H9 (cell line): ENCODE measurements at regions not wholly inside any gene's neighbourhood (a gene's known extent, or its start where the extent isn't known, plus 50 kb on each side); places are given as distances from the start of the nearest gene placed in this dataset.

ENCODE experiments used
- DNase-seq: peaks from one replicate; pipeline ENCODE4 v3.0.0-alpha.2; 2017
- H2AFZ ChIP-seq: one replicate; pipeline ENCODE4 v1.6.1; 2013; ENCODE audit warnings: mild to moderate bottlenecking, low read length, control low read depth, moderate library complexity
- H2AK5ac ChIP-seq: 2 replicates; pipeline ENCODE4 v1.6.1; 2013; ENCODE audit warnings: low read length, control low read depth, mixed read lengths; ENCODE audit not compliant: insufficient read length
- H2BK120ac ChIP-seq: one replicate; pipeline ENCODE4 v1.6.1; 2013; ENCODE audit warnings: low read depth, mild to moderate bottlenecking, low read length, control low read depth, inconsistent platforms; ENCODE audit not compliant: poor library complexity, severe bottlenecking
- H2BK12ac ChIP-seq: 2 replicates; pipeline ENCODE4 v1.6.1; 2013; ENCODE audit warnings: low read length, control low read depth, mixed read lengths, low read depth; ENCODE audit not compliant: insufficient read length
- H2BK15ac ChIP-seq: 2 replicates; pipeline ENCODE4 v1.6.1; 2013; ENCODE audit warnings: low read depth, low read length, control low read depth
- H2BK20ac ChIP-seq: one replicate; pipeline ENCODE4 v1.6.1; 2013; ENCODE audit warnings: low read depth, mild to moderate bottlenecking, low read length, control low read depth, inconsistent platforms; ENCODE audit not compliant: poor library complexity, severe bottlenecking
- H2BK5ac ChIP-seq: 2 replicates; pipeline ENCODE4 v1.6.1; 2013; ENCODE audit warnings: low read length, control low read depth, mixed read lengths; ENCODE audit not compliant: insufficient read length
- H3K14ac ChIP-seq: 2 replicates; pipeline ENCODE4 v1.6.1; 2013; ENCODE audit warnings: low read length, control low read depth; ENCODE audit not compliant: insufficient read depth
- H3K18ac ChIP-seq: 2 replicates; pipeline ENCODE4 v1.6.1; 2013; ENCODE audit warnings: low read depth, mild to moderate bottlenecking, mixed read lengths, low read length, control low read depth; ENCODE audit not compliant: insufficient read length
- H3K23ac ChIP-seq: 2 replicates; pipeline ENCODE4 v1.6.1; 2013; ENCODE audit warnings: low read length, control low read depth, mixed read lengths, low read depth; ENCODE audit not compliant: insufficient read length
- H3K23me2 ChIP-seq: 2 replicates; pipeline ENCODE4 v1.6.1; 2013; ENCODE audit warnings: low read depth, mild to moderate bottlenecking, mixed read lengths, low read length, control low read depth; ENCODE audit not compliant: insufficient read length, poor library complexity, severe bottlenecking
- H3K27ac ChIP-seq: 2 replicates; pipeline ENCODE4 v1.5.1; 2013; ENCODE audit warnings: low read length, control low read depth, mixed read lengths, low read depth; ENCODE audit not compliant: insufficient read length
- H3K27me3 ChIP-seq: 2 replicates; pipeline ENCODE4 v1.6.1; 2013; ENCODE audit warnings: low read length, control low read depth, inconsistent platforms; ENCODE audit not compliant: insufficient read depth
- H3K4ac ChIP-seq: 2 replicates; pipeline ENCODE4 v1.6.1; 2013; ENCODE audit warnings: low read depth, mild to moderate bottlenecking, control low read depth, inconsistent platforms, low read length, moderate library complexity
- H3K4me1 ChIP-seq: 2 replicates; pipeline ENCODE4 v1.6.1; 2013; ENCODE audit warnings: low read length, control low read depth, inconsistent platforms; ENCODE audit not compliant: insufficient read depth
- H3K4me2 ChIP-seq: 2 replicates; pipeline ENCODE4 v1.6.1; 2013; ENCODE audit warnings: low read length, control low read depth, mixed read lengths; ENCODE audit not compliant: insufficient read length, insufficient read depth
- H3K56ac ChIP-seq: 2 replicates; pipeline ENCODE4 v1.6.1; 2013; ENCODE audit warnings: low read depth, mild to moderate bottlenecking, mixed read lengths, low read length, control low read depth; ENCODE audit not compliant: insufficient read length
- H3K79me1 ChIP-seq: 2 replicates; pipeline ENCODE4 v1.6.1; 2013; ENCODE audit warnings: low read depth, mild to moderate bottlenecking, moderate library complexity, low read length, control low read depth, inconsistent platforms; ENCODE audit not compliant: insufficient read depth, poor library complexity, severe bottlenecking
- H3K79me2 ChIP-seq: 2 replicates; pipeline ENCODE4 v1.6.1; 2013; ENCODE audit warnings: low read length, control low read depth, inconsistent platforms; ENCODE audit not compliant: insufficient read depth
- H3K9ac ChIP-seq: 2 replicates; pipeline ENCODE4 v1.6.1; 2013; ENCODE audit warnings: low read length, control low read depth, mixed read lengths; ENCODE audit not compliant: insufficient read length; ENCODE audit errors: extremely low read depth
- H3K9me3 ChIP-seq: one replicate; pipeline ENCODE4 v1.6.1; 2013; ENCODE audit warnings: low read depth, low read length, inconsistent platforms; ENCODE audit not compliant: control insufficient read depth
- H3T11ph ChIP-seq: one replicate; pipeline ENCODE4 v1.6.1; 2013; ENCODE audit warnings: mild to moderate bottlenecking, low read length, control low read depth, inconsistent platforms
- H4K20me1 ChIP-seq: one replicate; pipeline ENCODE4 v1.6.1; 2013; ENCODE audit not compliant: control insufficient read depth, insufficient read length, insufficient read depth
- H4K5ac ChIP-seq: 2 replicates; pipeline ENCODE4 v1.6.1; 2013; ENCODE audit warnings: low read depth, mild to moderate bottlenecking, mixed read lengths, low read length, control low read depth; ENCODE audit not compliant: insufficient read length
- H4K8ac ChIP-seq: replicated peaks from 2 replicates; pipeline ENCODE4 v1.6.1; 2013; ENCODE audit warnings: low read length, control low read depth, mixed read lengths, low read depth; ENCODE audit not compliant: insufficient read length
- H4K91ac ChIP-seq: 2 replicates; pipeline ENCODE4 v1.6.1; 2013; ENCODE audit warnings: low read depth, mild to moderate bottlenecking, moderate library complexity, mixed read lengths, low read length, control low read depth; ENCODE audit not compliant: insufficient read length
- H3K27ac Mint-ChIP-seq, 3 experiments: 2 replicates in 2 of 3; 3 replicates in 1 of 3; pipeline ENCODE4 v1.8.0; 2020 to 2021; ENCODE audit warnings: mixed read lengths in 3 of 3, mild to moderate bottlenecking in 1 of 3, moderate library complexity in 1 of 3
- H3K27me3 Mint-ChIP-seq: 2 replicates; pipeline ENCODE4 v1.8.0; 2021; ENCODE audit warnings: low read depth, mild to moderate bottlenecking, moderate library complexity, mixed read lengths
- H3K36me3 Mint-ChIP-seq, 3 experiments: 2 replicates in 2 of 3; 3 replicates in 1 of 3; pipeline ENCODE4 v1.8.0; 2020 to 2021; ENCODE audit warnings: low read depth in 3 of 3, mixed read lengths in 3 of 3; ENCODE audit not compliant: insufficient read depth in 1 of 3
- H3K4me1 Mint-ChIP-seq, 2 experiments: 2 replicates each; pipeline ENCODE4 v1.8.0; 2020; ENCODE audit warnings: mixed read lengths in 2 of 2
- H3K4me3 Mint-ChIP-seq, 2 experiments: 2 replicates in 1 of 2; 3 replicates in 1 of 2; pipeline ENCODE4 v1.8.0; 2020 to 2021; ENCODE audit warnings: mild to moderate bottlenecking in 2 of 2, mixed read lengths in 2 of 2, moderate library complexity in 1 of 2
- H3K9me3 Mint-ChIP-seq, 2 experiments: 2 replicates in 1 of 2; 3 replicates in 1 of 2; pipeline ENCODE4 v1.8.0; 2020; ENCODE audit warnings: mild to moderate bottlenecking in 2 of 2, mixed read lengths in 2 of 2, moderate library complexity in 1 of 2
- WGBS: extraction: QIAGEN DNeasy Blood & Tissue Kit; methylation state at CpG from one replicate; pipeline ENCODE4 v1.1.7; 2013; ENCODE audit warnings: missing lambda C conversion rate, low lambda C conversion rate, mixed read lengths; ENCODE audit not compliant: insufficient read length; ENCODE audit errors: extremely low coverage; 5-methylcytosine and 5-hydroxymethylcytosine counted together
- TF ChIP-seq, protein P1 (sequence below): fragments of 200-600 bp; sonication (generic); conservative IDR thresholded peaks from 3 replicates; pipeline ENCODE4 v1.8.0; 2021; ENCODE audit warnings: antibody characterized with exemption, mild to moderate bottlenecking

DNA sequence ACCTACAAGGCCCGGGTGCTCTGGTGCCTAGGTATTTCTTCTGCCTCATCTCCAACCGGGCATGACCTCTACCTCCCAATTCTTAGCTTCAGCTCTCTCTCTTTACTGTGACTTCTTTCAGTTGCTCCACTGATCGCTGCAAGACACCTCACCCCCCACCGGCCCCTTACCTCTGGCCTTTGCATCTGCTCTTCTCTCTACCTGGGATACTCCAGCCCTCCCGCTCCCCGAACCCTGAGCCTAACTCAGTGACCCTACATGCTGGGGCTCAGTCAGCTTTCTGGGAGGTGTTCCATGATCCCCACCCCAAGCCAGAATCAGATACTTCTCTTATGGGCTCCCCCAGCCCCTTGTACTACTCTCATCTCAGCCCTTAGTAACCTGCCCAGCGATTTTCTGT is 99.6 kb downstream of the EFNB1 start:
- H2BK120ac ChIP-seq: no peak overlapping the region
- no peak overlapping the region for H4K8ac ChIP-seq
- H3K18ac ChIP-seq: no peak overlapping the region
- no peak overlapping the region for H2AK5ac ChIP-seq
- Mint-ChIP-seq H3K27ac (no peak overlapping the region), H3K27me3 (peaks cover 7% of the 10 kb centered on the region), H3K9me3 (peaks cover 51 to 56% of the 10 kb centered on the region in 2 experiments), H3K4me3 (no peak overlapping the region), H3K36me3 (peaks cover 0 to 4% (median 0%) of the 10 kb centered on the region in 3 experiments; a peak in 1 of 7 replicates), H3K4me1 (peaks cover 3 to 5% of the 10 kb centered on the region in 2 experiments; a peak in 2 of 4 replicates)
- no peak for DNase-seq
- H2BK12ac ChIP-seq: no peak overlapping the region
- H3K4me1 ChIP-seq: no peaks in the 10 kb centered on the region; the same call in 1 of the 2 replicates
- no peak overlapping the region for H3K4ac ChIP-seq
- no peak overlapping the region for H3K9ac ChIP-seq
- H2BK5ac ChIP-seq: no peak overlapping the region
- no peak overlapping the region for H3K23ac ChIP-seq
- no peak overlapping the region for H3K56ac ChIP-seq
- no peaks in the 10 kb centered on the region; the same call in 1 of the 2 replicates for H3K27me3 ChIP-seq
- WGBS: no CpG with 5 or more reads among the region's 7 CpGs
- TF ChIP-seq, protein P1, sequence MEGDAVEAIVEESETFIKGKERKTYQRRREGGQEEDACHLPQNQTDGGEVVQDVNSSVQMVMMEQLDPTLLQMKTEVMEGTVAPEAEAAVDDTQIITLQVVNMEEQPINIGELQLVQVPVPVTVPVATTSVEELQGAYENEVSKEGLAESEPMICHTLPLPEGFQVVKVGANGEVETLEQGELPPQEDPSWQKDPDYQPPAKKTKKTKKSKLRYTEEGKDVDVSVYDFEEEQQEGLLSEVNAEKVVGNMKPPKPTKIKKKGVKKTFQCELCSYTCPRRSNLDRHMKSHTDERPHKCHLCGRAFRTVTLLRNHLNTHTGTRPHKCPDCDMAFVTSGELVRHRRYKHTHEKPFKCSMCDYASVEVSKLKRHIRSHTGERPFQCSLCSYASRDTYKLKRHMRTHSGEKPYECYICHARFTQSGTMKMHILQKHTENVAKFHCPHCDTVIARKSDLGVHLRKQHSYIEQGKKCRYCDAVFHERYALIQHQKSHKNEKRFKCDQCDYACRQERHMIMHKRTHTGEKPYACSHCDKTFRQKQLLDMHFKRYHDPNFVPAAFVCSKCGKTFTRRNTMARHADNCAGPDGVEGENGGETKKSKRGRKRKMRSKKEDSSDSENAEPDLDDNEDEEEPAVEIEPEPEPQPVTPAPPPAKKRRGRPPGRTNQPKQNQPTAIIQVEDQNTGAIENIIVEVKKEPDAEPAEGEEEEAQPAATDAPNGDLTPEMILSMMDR: no peak
- H3K14ac ChIP-seq: no peak overlapping the region
- H3K23me2 ChIP-seq: no peaks in the 10 kb centered on the region
- no peak overlapping the region for H2BK15ac ChIP-seq
- H2BK20ac ChIP-seq: no peak overlapping the region
- no peaks in the 10 kb centered on the region for H4K20me1 ChIP-seq
- H3K79me2 ChIP-seq: no peaks in the 10 kb centered on the region
- no peak overlapping the region for H3K27ac ChIP-seq
- H3K9me3 ChIP-seq: peaks cover 4% of the 10 kb centered on the region
- no peak overlapping the region for H4K5ac ChIP-seq
- H3K79me1 ChIP-seq: no peaks in the 10 kb centered on the region
- H4K91ac ChIP-seq: no peak overlapping the region
- no peak overlapping the region for H2AFZ ChIP-seq
- H3T11ph ChIP-seq: no peak overlapping the region
- H3K4me2 ChIP-seq: no peak overlapping the region
